Inflammatory macrophage (primary cell): ENCODE measurements at regions not wholly inside any gene's neighbourhood (a gene's known extent, or its start where the extent isn't known, plus 50 kb on each side); places are given as distances from the start of the nearest gene placed in this dataset.

ENCODE experiments used
- DNase-seq, 2 donors: peaks; one replicate each; pipeline ENCODE4 v3.0.0-alpha.2; 2020 to 2022

GRCh38 chr2:33660416-33661123 is 61.5 kb upstream of the FAM98A start:
- DNase-seq: no peak

GRCh38 chr2:33655626-33656320 is 56.7 kb upstream of the FAM98A start:
- no peak for DNase-seq

GRCh38 chr2:33652830-33653229 is 53.7 kb upstream of the FAM98A start:
- DNase-seq: no peak

- no peak for DNase-seq
Observed at GRCh38 chr2:33650171-33650570, 51.1 kb upstream of the FAM98A start.
